ENCODE measurements at regions not wholly inside any gene's neighbourhood (a gene's known extent, or its start where the extent isn't known, plus 50 kb on each side); places are given as distances from the start of the nearest gene placed in this dataset.

DNA sequence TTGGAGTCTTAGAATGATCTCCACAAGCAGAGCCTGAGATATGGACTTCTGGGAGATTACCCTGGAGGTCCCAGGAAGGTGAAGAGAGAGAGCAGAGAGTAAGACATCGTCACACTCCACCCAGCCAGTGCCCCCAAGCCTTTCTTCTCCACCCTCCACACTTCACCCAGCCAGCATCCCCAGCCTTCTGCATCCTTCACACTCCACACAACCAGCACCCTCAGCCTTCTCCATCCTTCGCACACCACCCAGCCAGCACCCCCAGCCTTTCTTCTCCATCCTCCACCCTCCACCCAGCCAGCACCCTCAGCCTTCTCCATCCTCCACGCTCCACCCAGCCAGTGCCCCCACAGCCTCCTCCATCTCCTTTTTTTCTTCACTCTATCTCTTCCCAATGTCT lies 603.9 kb upstream of the B3GAT1 start:
- TF ChIP-seq, protein P1, sequence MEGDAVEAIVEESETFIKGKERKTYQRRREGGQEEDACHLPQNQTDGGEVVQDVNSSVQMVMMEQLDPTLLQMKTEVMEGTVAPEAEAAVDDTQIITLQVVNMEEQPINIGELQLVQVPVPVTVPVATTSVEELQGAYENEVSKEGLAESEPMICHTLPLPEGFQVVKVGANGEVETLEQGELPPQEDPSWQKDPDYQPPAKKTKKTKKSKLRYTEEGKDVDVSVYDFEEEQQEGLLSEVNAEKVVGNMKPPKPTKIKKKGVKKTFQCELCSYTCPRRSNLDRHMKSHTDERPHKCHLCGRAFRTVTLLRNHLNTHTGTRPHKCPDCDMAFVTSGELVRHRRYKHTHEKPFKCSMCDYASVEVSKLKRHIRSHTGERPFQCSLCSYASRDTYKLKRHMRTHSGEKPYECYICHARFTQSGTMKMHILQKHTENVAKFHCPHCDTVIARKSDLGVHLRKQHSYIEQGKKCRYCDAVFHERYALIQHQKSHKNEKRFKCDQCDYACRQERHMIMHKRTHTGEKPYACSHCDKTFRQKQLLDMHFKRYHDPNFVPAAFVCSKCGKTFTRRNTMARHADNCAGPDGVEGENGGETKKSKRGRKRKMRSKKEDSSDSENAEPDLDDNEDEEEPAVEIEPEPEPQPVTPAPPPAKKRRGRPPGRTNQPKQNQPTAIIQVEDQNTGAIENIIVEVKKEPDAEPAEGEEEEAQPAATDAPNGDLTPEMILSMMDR (IDR thresholded peaks at IDR 0.05) = no peak
- TF ChIP-seq POLR2A (IDR thresholded peaks at IDR 0.05) = no peak

Data from adrenal gland (tissue), 5 donors.